HFF-Myc (cell line): ENCODE measurements at regions not wholly inside any gene's neighbourhood (a gene's known extent, or its start where the extent isn't known, plus 50 kb on each side); places are given as distances from the start of the nearest gene placed in this dataset.

Source experiments
- DNase-seq: peaks from one replicate; pipeline ENCODE4 v3.0.0-alpha.2; 2011; ENCODE audit warnings: low read depth; ENCODE audit errors: extremely low read depth
- H3K4me3 ChIP-seq: replicated peaks from 2 replicates; pipeline ENCODE4 v1.5.1; 2011; ENCODE audit warnings: low read depth, mild to moderate bottlenecking, control low read depth, low read length
- TF ChIP-seq, protein P1 (sequence below): IDR thresholded peaks from 2 replicates; pipeline ENCODE4 v1.5.1; 2012; ENCODE audit warnings: mild to moderate bottlenecking, low read depth, low read length, control low read depth; ENCODE audit errors: missing control alignments

DNA sequence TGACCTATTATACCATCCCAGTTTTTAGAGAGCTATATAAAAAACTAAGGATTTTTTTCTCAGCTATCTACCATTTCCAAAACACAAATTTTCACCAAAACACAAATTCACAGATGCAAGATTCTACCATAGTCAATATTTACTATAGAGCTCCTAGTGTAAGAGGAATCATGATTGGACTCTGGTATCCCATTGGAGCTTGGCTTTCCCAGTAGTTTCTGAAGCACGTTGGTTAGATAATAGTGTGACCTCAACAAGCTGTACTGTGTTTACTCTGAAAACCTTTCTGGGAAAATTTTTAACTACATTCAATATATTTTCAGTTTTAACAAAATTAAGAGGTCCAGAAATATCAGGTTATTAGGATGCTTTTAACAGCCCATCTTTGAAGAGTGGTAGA is 660.6 kb upstream of the SLC10A2 start:
- TF ChIP-seq, protein P1, sequence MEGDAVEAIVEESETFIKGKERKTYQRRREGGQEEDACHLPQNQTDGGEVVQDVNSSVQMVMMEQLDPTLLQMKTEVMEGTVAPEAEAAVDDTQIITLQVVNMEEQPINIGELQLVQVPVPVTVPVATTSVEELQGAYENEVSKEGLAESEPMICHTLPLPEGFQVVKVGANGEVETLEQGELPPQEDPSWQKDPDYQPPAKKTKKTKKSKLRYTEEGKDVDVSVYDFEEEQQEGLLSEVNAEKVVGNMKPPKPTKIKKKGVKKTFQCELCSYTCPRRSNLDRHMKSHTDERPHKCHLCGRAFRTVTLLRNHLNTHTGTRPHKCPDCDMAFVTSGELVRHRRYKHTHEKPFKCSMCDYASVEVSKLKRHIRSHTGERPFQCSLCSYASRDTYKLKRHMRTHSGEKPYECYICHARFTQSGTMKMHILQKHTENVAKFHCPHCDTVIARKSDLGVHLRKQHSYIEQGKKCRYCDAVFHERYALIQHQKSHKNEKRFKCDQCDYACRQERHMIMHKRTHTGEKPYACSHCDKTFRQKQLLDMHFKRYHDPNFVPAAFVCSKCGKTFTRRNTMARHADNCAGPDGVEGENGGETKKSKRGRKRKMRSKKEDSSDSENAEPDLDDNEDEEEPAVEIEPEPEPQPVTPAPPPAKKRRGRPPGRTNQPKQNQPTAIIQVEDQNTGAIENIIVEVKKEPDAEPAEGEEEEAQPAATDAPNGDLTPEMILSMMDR = no peak
- DNase-seq = no peak
- no peak overlapping the region for H3K4me3 ChIP-seq

DNA sequence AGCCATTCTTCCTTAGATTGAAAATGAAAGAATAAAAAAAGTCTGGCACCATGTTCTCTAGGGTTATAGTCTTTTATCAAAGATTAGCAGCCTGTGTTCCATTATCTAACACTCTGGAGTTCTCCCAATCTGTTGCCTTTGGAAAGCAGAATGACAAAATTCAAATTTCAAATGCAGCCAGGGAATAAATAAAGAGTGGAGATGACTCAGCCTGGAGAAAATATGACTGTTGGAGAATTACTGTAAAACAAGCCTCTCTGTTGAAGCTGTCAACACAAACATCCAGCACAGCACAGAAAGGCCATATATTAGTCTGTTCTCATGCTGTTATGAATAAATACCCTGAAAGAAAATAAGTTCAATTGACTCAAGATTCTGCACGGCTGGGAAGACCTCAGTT is 650.5 kb upstream of the SLC10A2 start:
- no peak overlapping the region for H3K4me3 ChIP-seq
- DNase-seq = no peak
- TF ChIP-seq, protein P1 = no peak

DNA sequence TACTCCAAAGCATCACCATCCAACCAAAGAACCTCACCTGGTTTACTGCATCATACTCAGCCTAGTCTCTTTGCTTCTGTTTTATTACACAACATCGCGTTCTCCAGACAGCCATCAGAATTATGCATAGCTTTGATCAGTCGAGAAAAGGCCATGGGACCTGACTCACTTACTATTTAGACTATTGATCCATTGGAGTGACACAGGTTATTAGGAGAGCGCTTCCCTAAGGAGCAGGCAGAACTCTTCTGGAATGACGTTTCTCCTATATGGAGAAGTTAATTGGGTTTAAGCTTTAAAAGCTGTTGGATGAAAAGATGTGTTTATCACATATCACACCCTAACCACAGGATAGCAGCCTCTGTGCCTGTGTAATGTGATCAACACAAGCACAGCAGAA is 649.1 kb upstream of the SLC10A2 start:
- TF ChIP-seq, protein P1 = no peak
- no peak for DNase-seq
- no peak overlapping the region for H3K4me3 ChIP-seq

DNA sequence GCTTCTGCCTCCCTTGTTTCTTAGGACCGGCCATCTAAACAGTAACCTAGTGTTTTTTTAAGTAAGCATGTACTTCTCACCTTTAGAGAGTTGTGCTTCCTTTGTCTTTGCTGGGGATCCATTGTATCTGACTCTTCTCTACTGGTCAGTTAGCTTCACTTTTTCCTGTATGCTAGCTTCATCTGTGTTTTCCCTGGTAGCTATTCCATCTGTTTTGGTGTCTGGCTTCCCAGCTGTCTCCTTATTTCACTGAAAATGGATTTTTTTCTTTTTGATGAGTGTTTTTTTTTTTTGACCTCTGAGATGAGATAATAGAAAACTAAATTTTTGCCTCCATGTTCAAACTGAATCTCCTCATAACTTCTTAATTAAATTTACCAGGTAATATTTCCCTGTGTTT is 637.0 kb upstream of the SLC10A2 start:
- TF ChIP-seq, protein P1 = no peak
- no peak for DNase-seq
- H3K4me3 ChIP-seq = no peak overlapping the region

DNA sequence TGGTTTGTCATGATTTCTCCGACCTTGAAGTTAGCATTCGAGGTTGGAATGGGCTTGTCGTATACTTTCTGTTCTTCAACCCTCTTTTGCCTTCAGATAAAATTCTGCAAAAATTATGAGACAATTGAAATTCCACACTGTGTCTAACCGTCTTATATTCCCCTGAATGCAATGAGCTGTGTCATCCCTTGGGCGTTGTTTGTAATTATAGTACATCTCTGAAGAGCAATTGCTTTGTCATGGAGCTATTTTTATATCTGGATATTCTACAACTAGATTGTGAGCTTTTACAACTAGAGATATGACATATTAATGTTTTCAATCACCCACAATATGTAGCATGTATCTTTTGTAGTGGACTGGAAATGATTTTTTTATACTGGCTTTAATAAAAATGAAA is 631.8 kb upstream of the SLC10A2 start:
- DNase-seq = no peak
- H3K4me3 ChIP-seq = no peak overlapping the region
- TF ChIP-seq, protein P1 = no peak

DNA sequence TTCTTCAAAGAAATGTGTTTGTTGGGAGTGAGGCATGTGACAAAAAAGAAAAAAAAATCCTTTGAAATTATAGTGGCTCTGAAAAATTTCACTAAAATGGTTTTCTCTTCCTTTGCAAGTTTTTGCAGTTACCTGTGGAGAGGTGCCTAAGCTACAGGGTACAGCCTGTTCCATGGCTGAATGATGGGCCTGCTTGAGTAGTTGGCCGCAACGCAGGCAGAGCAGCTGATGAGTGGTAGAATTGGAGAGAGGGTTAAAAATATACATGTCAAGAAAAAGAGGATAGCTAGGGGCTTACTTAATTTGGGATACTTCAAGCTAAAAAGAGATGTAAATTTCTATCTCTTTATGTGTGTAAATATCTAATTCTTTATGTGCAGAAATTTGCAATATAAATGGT is 629.1 kb upstream of the SLC10A2 start:
- DNase-seq = no peak
- TF ChIP-seq, protein P1 = no peak
- H3K4me3 ChIP-seq = no peak overlapping the region

DNA sequence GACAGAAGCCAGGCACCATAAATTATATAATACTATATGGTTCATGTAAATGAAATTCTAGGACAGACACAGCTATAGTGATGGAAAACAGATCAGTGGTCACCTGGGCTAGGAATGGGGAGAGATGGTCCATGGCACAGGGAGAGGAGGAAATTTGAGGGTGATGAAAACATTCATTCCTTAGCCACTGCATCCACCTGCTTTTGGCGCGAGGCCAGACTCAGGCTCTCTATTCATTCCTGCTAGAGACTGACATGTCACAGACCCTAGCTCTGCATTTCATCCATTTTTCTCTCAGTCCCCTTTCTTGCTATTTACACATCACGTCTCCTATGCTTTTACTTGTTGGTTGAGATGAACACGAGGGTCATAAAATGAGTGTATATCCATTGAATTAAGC is 628.3 kb upstream of the SLC10A2 start:
- TF ChIP-seq, protein P1 = no peak
- no peak overlapping the region for H3K4me3 ChIP-seq
- DNase-seq = no peak
